HUES64 (cell line): ENCODE measurements at regions not wholly inside any gene's neighbourhood (a gene's known extent, or its start where the extent isn't known, plus 50 kb on each side); places are given as distances from the start of the nearest gene placed in this dataset.

Experiments
- H3K27ac ChIP-seq: 2 replicates; pipeline ENCODE4 v1.7.0; 2013; ENCODE audit warnings: low read depth, low read length, inconsistent platforms
- H3K27me3 ChIP-seq: 2 replicates; pipeline ENCODE4 v1.6.1; 2013; ENCODE audit warnings: mild to moderate bottlenecking, low read length; ENCODE audit not compliant: insufficient read depth
- H3K36me3 ChIP-seq: 2 replicates; pipeline ENCODE4 v1.6.1; 2013; ENCODE audit warnings: mild to moderate bottlenecking, low read length; ENCODE audit not compliant: insufficient read depth
- H3K4me1 ChIP-seq: 2 replicates; pipeline ENCODE4 v1.6.1; 2013; ENCODE audit warnings: mild to moderate bottlenecking, low read length, moderate library complexity; ENCODE audit not compliant: insufficient read depth
- H3K4me3 ChIP-seq: 2 replicates; pipeline ENCODE4 v1.5.1; 2013; ENCODE audit warnings: mild to moderate bottlenecking, low read length, moderate library complexity
- H3K9ac ChIP-seq: 2 replicates; pipeline ENCODE4 v1.6.1; 2013; ENCODE audit warnings: mild to moderate bottlenecking, low read depth, low read length
- H3K9me3 ChIP-seq: 2 replicates; pipeline ENCODE4 v1.6.1; 2013; ENCODE audit warnings: low read depth, low read length; ENCODE audit not compliant: insufficient read depth
- WGBS: fragments of 150-250, 120-280 bp; methylation state at CpG from one replicate; pipeline ENCODE4 v1.1.7; 2013; ENCODE audit warnings: missing lambda C conversion rate; 5-methylcytosine and 5-hydroxymethylcytosine counted together

GRCh38 chr4:96784336-96784735 is 944.4 kb downstream of the PDHA2 start:
- no peak overlapping the region for H3K9ac ChIP-seq
- H3K27ac ChIP-seq, result no peak overlapping the region
- H3K4me1 ChIP-seq, result peaks cover 8% of the 10 kb centered on the region; the same call in 1 of the 2 replicates
- H3K4me3 ChIP-seq, result no peak overlapping the region
- no peaks in the 10 kb centered on the region for H3K36me3 ChIP-seq
- no peaks in the 10 kb centered on the region for H3K9me3 ChIP-seq
- 96% methylated on average over 4 of the region's 4 CpGs for WGBS
- no peaks in the 10 kb centered on the region for H3K27me3 ChIP-seq

GRCh38 chr4:96786306-96786705 is 946.4 kb downstream of the PDHA2 start:
- 88% methylated on average over 3 of the region's 3 CpGs for whole genome bisulfite sequencing
- no peaks in the 10 kb centered on the region for H3K9me3 ChIP-seq
- H3K27me3 ChIP-seq, result no peaks in the 10 kb centered on the region
- H3K4me3 ChIP-seq, result no peak overlapping the region
- H3K9ac ChIP-seq, result no peak overlapping the region
- no peaks in the 10 kb centered on the region for H3K36me3 ChIP-seq
- no peak overlapping the region for H3K27ac ChIP-seq
- peaks cover 8% of the 10 kb centered on the region; the same call in 1 of the 2 replicates for H3K4me1 ChIP-seq

GRCh38 chr4:96787766-96788165 is 947.9 kb downstream of the PDHA2 start:
- no CpG with 5 or more reads among the region's 1 CpG for WGBS
- no peaks in the 10 kb centered on the region for H3K9me3 ChIP-seq
- H3K4me1 ChIP-seq, result peaks cover 8% of the 10 kb centered on the region; the same call in 1 of the 2 replicates
- H3K4me3 ChIP-seq, result no peak overlapping the region
- no peak overlapping the region for H3K27ac ChIP-seq
- H3K27me3 ChIP-seq, result no peaks in the 10 kb centered on the region
- no peaks in the 10 kb centered on the region for H3K36me3 ChIP-seq
- no peak overlapping the region for H3K9ac ChIP-seq

GRCh38 chr4:96809563-96809962 is 969.7 kb downstream of the PDHA2 start:
- H3K9me3 ChIP-seq, result no peaks in the 10 kb centered on the region
- H3K9ac ChIP-seq, result no peak overlapping the region
- 96% methylated on average over 2 of the region's 2 CpGs for WGBS
- no peak overlapping the region for H3K27ac ChIP-seq
- H3K27me3 ChIP-seq, result no peaks in the 10 kb centered on the region
- no peak overlapping the region for H3K4me3 ChIP-seq
- H3K36me3 ChIP-seq, result no peaks in the 10 kb centered on the region
- H3K4me1 ChIP-seq, result no peaks in the 10 kb centered on the region

GRCh38 chr4:96827086-96827485 is 987.2 kb downstream of the PDHA2 start:
- no peak overlapping the region for H3K27ac ChIP-seq
- WGBS, result 88% methylated on average over 4 of the region's 4 CpGs
- no peaks in the 10 kb centered on the region for H3K4me1 ChIP-seq
- H3K4me3 ChIP-seq, result no peak overlapping the region
- H3K27me3 ChIP-seq, result no peaks in the 10 kb centered on the region
- no peak overlapping the region for H3K9ac ChIP-seq
- H3K9me3 ChIP-seq, result no peaks in the 10 kb centered on the region
- no peaks in the 10 kb centered on the region for H3K36me3 ChIP-seq

- H3K4me3 ChIP-seq, result no peak overlapping the region
- 92% methylated on average over 2 of the region's 2 CpGs for WGBS
- no peak overlapping the region for H3K27ac ChIP-seq
- H3K4me1 ChIP-seq, result no peaks in the 10 kb centered on the region
- H3K36me3 ChIP-seq, result no peaks in the 10 kb centered on the region
- H3K27me3 ChIP-seq, result no peaks in the 10 kb centered on the region
- H3K9me3 ChIP-seq, result no peaks in the 10 kb centered on the region
- H3K9ac ChIP-seq, result no peak overlapping the region
Observed at GRCh38 chr4:96833831-96834230, 993.9 kb downstream of the PDHA2 start.

- Histone ChIP-seq H3K9ac (no peak overlapping the region), H3K27ac (no peak overlapping the region), H3K36me3 (no peaks in the 10 kb centered on the region), H3K9me3 (no peaks in the 10 kb centered on the region), H3K4me1 (no peaks in the 10 kb centered on the region), H3K27me3 (no peaks in the 10 kb centered on the region), H3K4me3 (no peak overlapping the region)
- 97% methylated on average over 2 of the region's 3 CpGs for WGBS
Observed at GRCh38 chr4:96835991-96836390, 996.1 kb downstream of the PDHA2 start.

- Histone ChIP-seq H3K4me3 (no peak overlapping the region), H3K4me1 (no peaks in the 10 kb centered on the region), H3K27me3 (no peaks in the 10 kb centered on the region), H3K9ac (no peak overlapping the region), H3K27ac (no peak overlapping the region), H3K9me3 (no peaks in the 10 kb centered on the region), H3K36me3 (no peaks in the 10 kb centered on the region)
- 100% methylated on average over 2 of the region's 2 CpGs for WGBS
Observed at GRCh38 chr4:96839441-96839840, 999.5 kb downstream of the PDHA2 start.

- Histone ChIP-seq H3K36me3 (no peaks in the 10 kb centered on the region), H3K27me3 (no peaks in the 10 kb centered on the region), H3K27ac (no peak overlapping the region), H3K4me1 (no peaks in the 10 kb centered on the region), H3K9ac (no peak overlapping the region), H3K9me3 (no peaks in the 10 kb centered on the region), H3K4me3 (no peak overlapping the region)
- 94% methylated on average over 2 of the region's 2 CpGs for WGBS
Observed at GRCh38 chr4:96841801-96842200, 1001.9 kb downstream of the PDHA2 start.

GRCh38 chr4:96844858-96845490 is 1005.1 kb downstream of the PDHA2 start:
- Histone ChIP-seq H3K4me1 (no peaks in the 10 kb centered on the region), H3K9ac (no peak overlapping the region)
- 100% methylated on average over 1 of the region's 1 CpG for WGBS

GRCh38 chr4:96845819-96846218 is 1005.9 kb downstream of the PDHA2 start:
- no peaks in the 10 kb centered on the region for H3K4me1 ChIP-seq
- WGBS, result 97% methylated on average over 2 of the region's 2 CpGs
- no peak overlapping the region for H3K9ac ChIP-seq
- H3K4me3 ChIP-seq, result no peak overlapping the region
- no peak overlapping the region for H3K27ac ChIP-seq
- no peaks in the 10 kb centered on the region for H3K27me3 ChIP-seq
- no peaks in the 10 kb centered on the region for H3K9me3 ChIP-seq
- H3K36me3 ChIP-seq, result no peaks in the 10 kb centered on the region

More at GRCh38 chr4:96844858-96845490, 1005.1 kb downstream of the PDHA2 start:
- H3K4me3 ChIP-seq, result no peak overlapping the region
- H3K27me3 ChIP-seq, result no peaks in the 10 kb centered on the region
- no peak overlapping the region for H3K27ac ChIP-seq
- H3K9me3 ChIP-seq, result no peaks in the 10 kb centered on the region
- H3K36me3 ChIP-seq, result no peaks in the 10 kb centered on the region

GRCh38 chr4:96874657-96875056 is 1034.8 kb downstream of the PDHA2 start:
- peaks cover 12% of the 10 kb centered on the region; the same call in 1 of the 2 replicates for H3K4me1 ChIP-seq
- H3K27me3 ChIP-seq, result no peaks in the 10 kb centered on the region
- no peak overlapping the region for H3K9ac ChIP-seq
- H3K36me3 ChIP-seq, result peaks cover 3% of the 10 kb centered on the region; the same call in 1 of the 2 replicates
- no peak overlapping the region for H3K27ac ChIP-seq
- 80% methylated on average over 1 of the region's 1 CpG for WGBS
- no peak overlapping the region for H3K4me3 ChIP-seq
- H3K9me3 ChIP-seq, result peaks cover 31% of the 10 kb centered on the region
